HG03108 (cell line): ENCODE measurements at regions not wholly inside any gene's neighbourhood (a gene's known extent, or its start where the extent isn't known, plus 50 kb on each side); places are given as distances from the start of the nearest gene placed in this dataset.

Experiments used
- ATAC-seq: cut with Tn5 transposase; IDR thresholded peaks from one replicate; pipeline ENCODE4 v1.9.1; 2021; ENCODE audit warnings: moderate library complexity; ENCODE audit not compliant: unreplicated experiment

DNA sequence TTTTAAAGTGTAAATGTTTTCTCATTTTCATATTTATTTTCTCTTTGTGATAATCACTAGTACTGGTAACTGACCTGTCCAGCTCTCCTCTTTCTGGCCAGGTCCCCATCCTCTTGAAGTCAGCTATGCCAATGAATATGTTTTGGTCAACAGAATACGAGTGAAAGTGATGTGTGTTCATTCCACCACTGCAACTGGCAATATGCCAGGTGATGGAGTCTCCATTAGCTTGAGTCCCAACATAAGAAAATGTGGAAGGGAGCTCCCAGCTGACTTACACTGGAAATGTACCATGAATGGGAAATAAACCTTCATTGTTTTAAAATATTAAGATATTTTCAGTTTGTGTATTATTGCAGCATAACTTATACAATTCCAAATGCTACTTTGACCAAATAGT, 75.8 kb downstream of the CCDC34 start:
- no peak for ATAC-seq

DNA sequence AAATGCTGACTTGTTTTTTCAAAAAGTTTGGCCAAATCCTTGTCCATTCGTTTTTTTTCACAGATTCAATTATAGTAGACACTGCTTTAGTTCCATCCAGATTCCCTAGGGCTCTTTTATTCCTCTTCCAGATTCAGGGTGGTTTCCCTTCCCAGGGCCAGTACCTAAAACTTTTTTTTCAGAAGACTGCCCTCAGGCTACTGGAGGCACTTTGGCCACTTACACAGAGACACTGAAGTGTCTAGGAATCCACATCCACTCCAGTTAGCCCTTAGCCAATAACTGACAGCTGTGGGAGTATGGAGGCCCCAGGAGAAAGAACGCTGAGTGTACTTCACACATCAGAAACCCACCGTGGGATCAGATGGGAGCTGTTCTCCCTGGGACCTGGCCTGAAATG, 77.3 kb downstream of the CCDC34 start:
- no peak for ATAC-seq

DNA sequence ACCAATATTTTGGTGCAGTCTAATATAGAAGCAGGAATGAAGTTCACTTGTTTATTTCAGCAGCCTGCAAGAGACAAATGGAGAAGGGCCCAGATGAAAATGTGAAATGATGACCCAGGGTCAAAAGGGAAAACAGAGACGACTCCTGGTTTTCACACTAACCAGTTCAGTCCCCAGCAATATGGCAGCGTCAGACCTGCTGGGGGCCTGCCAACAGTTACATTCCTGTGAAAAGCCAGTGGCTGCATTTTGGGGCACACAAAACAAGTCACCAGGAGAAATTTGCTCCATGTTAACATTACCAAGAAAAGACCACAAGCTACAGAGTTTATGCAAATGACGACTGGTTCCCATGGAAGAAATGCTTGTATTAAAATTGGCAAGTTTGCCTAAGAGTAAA, 80.2 kb downstream of the CCDC34 start:
- no peak for ATAC-seq

DNA sequence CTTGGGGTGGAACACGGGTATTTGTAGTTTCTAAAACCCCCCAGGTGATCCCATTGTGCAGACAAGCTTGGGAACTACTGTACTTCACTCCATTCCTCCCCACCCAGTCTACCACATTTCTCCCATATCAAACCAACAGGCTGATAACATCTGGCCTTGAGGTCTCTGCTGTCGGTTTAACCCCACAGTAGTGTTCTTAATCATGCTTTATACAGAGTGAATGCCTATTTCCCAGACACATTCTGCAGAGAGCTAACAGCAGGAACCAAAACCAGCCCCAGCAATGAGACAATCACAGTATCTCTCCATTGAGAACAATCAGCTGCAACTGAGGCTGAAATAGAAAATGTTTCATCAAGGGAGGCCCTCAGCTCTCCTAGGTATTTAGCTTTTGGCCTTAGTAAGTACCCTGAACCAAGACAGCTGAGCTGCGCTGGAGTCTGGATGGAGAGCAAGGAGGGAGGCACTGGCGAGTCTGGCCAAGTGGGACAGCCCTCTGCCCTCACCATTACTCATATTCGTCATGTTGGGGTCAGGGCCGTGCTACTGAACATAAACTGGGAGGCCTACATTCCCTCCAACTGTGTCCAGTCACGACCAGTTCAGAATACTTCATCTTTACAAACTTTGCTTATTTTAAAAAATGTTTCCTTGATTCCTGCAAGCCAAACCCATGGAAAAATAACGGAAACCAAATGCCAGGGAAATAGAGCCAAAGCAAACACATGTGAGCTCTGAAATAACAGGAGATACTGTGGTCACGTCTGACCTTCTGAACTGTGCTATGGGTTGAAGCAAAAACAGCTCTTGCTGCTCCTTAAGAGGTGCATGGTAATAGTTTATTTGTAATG, 81.0 kb downstream of the CCDC34 start:
- ATAC-seq = peak; percentile 52

DNA sequence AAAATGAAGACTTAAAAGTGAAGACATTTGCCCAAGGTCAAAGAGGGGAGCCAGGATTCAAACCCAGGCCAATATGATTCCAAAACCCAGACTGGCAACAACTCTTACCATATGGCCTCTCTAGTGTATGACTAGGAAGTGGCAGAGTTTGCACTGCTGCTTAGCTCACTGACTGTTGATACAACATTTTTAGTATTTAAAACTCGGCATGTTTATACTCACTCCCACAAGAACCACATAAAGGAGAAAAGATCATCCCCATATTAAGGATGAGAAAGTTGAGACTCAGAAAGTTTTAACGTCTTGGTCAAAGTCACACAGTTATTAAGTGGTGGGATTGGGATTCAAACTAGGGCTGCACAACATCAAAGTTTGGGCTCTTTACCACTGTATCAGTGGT, 81.7 kb downstream of the CCDC34 start:
- ATAC-seq = no peak

DNA sequence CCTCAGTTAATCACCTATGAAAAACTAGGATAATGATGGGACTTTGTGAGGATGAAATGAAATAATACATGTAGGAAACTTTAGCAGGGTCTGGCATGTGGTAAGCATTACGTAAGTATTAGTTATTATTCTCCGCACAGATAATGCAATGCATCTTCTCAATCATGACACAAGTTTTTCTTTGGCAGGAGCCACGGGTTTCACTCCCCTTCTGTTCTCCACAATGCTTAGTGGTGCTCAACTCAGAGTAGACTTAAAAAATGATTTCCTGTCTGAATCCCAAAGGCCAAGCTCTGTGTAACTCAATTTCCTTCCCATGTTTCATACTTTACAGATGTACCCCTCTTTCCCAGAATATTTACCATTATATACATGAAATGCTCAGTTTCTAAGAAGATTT, 82.9 kb downstream of the CCDC34 start:
- ATAC-seq = no peak

DNA sequence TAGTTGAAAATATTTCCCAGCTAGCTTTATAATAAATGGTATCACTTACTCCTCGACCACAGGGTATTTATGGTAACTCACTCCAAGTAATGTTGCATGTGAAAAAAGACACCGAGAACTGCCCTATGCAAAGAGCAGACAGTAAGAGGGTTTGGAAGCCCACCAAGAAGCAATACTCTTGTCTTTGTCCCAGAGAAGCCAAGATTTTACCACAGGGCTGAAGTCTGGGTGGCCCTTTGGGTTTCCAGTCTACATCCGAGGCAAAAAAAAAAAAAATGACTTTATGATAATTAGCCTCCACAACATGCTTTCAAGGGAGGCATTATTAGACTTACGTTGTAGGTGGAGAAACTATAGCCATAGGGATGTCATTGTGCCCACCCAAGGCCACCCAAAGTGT, 83.6 kb downstream of the CCDC34 start:
- ATAC-seq = no peak

DNA sequence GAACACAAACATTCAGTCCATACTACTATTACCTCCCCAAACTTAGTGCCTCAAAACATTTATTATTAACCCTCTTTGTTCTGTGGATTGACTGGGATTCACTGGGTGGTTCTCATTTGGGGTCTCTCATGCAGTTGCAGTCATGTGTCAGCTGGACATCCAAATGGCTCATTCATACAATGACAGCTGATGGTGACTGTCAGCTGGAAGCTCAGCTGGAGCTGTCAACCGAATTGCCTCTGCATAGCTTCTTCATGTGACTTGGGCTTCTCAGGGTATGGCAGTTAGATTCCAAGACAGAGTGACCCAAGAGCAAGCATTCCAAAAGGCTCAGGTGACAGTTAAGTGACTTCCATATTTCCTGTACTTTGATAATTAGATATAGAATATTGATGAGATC, 85.2 kb downstream of the CCDC34 start:
- ATAC-seq = no peak

DNA sequence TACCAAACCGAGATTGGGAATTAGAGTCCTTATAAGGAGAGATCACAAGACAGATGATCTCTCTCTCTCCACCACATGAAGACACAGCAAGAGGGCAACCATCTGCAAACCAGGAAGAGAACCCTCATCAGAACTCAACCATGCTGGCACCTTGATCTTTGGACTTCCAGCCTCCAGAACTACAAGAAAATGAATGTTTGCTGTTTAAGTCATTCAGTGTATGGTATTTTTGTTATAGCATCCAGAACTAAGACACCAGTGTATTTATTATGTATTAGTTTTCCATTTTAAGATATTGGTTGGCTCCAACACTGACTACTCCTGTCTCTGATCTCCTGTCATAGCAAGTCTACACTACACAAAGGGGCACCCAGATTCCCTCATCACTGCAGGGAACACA, 86.9 kb downstream of the CCDC34 start:
- no peak for ATAC-seq

DNA sequence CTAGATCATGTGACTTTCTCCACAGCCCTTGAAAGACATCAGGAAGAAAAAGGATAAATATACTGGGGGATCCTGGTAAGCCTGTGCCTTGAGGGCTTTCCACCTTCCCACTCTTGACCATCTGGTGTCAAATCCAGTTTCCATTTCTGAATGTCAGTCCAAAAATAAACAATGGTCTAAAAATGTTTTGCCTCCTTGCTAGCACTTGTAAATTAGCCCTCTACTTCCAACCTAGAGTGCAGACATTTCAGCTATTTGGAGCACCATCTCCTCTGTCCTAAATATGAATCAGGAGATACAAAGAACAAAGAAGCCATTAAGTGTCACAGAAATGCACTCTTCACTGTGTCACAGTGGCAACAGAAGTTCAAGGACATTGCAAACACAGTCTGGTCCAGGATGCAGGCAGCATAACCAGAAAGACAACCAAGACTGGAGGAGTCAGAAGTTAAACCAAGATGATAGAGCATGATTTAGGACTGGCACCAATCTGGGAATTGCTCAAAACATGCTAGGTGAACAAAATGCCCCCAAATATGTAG, 88.1 kb downstream of the CCDC34 start:
- no peak for ATAC-seq

DNA sequence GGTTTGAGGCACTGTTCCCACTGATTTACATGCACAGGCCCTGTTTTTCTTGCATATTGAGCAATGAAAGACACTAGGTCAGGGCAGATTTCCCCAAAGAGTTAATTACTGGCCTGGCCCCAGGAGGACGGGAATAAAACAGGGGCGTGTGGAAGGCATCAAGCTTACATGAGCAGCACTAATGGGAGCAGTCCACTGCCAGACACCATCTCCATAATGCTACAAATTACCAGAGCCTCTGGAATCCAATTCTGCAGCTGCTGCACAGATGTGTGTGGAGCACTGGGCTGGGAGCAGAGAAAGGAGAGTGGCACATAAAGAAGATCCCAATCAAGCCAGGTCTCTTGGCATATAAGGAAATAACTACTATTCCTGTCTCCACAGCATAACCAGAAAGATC, 96.9 kb downstream of the CCDC34 start:
- no peak for ATAC-seq

DNA sequence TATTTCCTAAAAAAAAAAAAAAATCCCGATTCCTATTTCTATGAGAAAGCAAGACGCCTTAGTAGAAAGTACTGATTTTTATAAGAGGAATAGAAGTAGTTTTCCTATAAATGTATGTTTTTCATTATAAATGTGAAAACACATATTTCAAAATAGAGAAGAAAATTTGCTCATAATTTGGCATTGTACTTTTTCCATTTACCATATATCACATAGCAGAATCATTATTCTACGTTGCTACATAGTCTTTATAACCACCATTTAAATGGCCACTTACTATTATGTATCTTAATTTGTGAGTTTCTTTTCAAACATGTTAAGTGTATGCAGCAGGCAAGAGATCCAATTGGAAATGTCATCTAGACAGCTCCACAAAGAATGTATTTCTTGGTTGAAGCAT, 99.0 kb downstream of the CCDC34 start:
- ATAC-seq = no peak

DNA sequence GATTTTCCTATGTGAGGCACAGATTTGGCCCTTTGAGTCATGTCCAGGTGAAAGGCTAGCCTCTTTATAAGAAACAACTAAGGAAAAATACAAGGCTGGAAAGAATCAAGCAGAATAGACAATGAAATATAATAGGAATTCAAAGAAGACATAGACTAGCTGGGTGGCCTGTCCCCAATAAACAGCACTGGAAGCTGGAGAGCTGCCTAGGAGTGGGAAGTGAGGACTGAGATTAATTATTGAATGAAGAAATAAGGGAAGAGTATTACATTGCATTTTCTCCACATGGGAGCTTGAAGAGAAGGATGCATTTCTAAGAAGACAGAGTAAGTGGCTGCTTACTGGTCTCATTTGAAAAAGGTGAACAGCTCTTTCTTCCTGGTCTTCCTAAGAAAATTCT, 100.0 kb downstream of the CCDC34 start:
- ATAC-seq = no peak

DNA sequence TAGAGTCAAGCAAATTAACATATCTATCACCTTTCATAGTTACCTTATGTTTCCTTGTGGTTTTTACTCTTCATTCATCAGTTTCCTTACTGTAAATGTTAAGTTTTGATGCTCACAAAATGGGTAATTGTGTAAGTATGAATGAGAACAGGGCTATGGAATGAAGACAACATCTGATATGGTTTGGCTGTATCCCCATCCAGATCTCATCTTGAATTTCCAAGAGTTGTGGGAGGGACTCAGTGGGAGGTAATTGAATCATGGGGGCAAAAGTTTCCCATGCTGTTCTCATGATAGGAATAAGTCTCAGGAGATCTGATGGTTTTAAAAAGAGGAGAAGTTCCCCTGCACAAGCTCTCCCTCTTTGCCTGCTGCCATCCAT, 107.6 kb downstream of the CCDC34 start:
- ATAC-seq = no peak

DNA sequence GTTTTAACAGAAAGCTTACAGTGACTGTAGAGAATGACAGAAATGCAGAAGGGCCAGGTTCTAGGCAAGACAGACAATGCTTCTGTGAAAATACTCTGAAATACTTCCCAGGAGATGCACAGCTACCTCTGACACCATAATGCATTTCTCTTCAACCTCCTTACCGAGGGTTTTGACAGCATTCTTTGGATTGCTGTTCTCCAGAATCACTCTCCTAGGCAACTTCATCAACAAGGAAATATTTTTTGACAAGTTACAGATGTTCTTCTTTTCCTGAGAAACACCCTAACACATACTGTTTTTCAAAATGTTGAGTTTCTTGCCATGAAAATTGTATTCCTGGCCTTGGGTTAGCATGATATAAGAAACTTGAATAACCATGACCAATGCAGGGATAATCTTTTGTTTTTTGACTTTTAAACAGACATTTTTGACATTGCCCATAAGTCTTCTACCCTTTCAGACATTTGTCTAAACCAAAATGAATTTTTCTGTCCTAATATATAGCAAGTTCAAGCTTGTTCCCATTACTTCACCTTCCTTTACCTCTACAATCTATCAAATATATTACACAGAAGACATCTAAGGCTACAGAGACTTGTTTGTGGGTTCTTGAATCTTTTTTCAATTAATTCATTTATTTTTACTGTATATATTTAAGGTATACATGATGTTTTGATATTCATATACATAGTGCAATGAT, 108.1 kb downstream of the CCDC34 start:
- ATAC-seq = no peak

DNA sequence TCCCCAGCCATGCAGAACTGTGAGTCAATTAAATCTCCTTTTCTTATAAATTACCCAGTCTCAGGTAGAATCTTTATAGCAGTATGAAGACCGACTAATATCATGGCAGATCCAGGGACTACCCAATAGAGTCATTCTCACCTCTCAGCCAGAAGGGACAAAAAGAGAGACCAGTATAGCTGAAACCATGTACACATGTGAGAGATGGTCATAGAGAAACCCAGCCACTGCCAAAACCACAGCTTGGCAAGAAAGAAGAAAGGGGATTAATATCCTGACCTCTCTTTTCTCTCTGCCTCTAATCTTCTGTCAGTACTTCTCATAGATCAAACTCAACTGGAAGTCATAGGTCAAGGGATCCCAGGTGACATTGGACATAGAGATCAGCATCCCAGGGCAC, 109.8 kb downstream of the CCDC34 start:
- ATAC-seq = no peak

DNA sequence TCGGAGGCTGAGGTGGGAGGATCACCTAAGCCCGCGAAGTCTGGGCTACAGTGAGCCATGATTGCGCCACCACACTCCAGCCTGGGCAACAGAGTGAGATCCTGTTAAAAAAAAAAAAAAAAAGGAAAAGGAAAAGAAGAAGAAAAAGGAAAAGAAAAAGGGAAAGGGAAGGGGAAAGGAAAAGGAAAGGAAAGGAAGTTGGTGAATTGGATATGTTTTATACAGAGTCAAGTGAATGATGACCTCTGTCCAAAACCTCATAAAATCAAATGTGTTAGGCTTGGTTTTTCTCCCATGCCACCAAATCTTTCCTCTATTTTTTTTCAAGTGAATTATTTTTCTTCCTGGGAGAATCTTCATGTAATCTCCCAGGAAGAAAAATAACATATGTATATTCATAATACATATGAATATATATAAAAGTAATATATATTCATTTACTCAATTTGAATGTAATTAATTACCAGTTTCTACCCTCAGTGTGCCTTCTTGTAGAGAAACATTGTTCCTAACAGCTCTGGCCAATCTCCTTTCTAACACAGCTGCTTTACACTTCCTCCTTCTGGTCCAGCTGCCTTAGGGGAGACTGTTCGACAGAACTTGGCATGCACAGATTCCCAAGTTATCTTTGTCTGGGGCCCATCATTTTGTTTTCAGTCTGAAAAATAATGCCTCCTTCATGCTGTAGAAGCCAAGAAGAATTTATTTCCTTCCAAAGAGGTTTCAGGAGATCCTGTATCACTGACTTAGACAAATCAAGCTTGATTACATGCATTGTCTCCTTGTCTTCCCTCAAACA, 111.9 kb downstream of the CCDC34 start:
- no peak for ATAC-seq

DNA sequence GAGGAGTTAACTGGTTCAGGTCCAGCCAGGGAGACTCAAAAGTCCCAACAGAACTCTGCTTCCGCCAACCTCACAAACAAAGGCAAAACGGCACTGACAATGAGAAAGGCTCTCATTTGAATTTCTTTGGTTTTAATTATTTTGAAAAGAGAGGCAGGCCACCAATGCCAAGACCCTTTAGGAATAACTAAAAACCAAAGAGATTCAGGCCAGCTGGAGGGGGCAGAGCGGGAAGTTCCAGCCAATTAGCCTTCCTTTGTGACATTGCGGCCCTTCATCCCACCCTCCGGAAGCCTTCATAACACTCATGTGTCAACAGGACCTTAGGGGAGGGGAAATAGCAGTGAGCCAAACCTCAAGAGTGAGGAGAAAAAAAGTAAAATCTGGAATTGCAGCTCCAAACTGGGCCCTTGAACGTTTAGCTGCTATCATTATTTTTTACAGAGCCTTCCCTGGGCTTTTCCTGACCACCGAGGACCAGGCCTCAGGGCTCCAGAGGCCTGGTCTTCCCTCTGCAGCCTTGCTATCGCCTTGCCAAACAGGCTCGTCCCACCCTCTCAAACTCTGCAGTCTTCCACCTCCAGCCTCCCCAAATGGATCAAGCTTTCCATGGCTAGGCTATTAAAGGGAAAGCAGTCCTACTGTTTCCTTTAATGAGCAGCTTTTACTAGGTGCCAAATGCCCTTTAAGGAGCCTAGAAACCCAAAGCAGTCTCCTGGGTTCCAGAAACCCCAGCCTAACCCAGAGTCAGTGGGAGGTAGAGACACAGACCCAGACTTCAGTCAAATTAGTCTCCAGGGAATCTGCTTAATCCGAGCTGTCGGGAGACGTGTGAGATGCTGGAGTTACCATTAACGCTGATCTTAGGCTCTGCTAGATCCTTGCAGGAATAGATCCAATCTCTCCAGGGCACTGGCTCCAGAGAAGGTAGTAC, 114.2 kb downstream of the CCDC34 start:
- ATAC-seq = no peak

DNA sequence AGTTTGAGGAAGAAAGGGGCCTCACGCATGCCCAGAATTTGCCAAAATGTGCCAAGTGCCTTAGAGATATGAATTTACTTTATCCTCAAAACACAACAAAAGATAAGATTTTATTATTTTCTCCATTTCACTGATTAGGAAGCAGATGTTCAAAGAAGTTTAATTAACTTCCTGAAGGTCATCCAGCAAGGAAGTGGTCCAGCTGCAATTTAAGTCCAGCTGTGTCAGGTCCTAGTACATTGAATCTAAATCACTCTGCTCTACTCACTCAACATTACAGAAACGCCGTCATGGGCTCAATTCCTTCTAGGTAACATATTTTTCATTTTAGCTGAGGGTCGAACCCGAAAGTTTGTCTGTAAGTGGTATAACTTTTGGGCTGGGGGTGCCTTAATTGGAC, 115.4 kb downstream of the CCDC34 start:
- no peak for ATAC-seq

DNA sequence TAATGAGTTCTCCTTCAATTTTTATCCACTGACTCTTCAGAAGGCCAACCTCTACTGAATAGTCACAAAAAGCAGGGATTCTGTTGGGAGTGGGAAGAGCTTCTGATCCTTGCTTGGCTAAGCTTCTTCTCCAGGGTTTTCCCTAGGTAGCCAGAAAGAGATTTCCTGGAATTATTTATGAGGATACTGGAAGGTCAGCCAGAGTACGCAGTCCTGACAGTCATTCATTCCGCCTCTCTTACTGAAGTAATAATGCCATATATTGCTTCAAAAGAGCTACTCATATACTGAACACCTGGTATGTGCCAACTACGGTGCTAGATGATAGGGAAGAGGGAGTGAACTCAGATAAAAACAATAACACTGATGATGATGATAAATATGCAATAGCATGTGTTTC, 116.1 kb downstream of the CCDC34 start:
- no peak for ATAC-seq
